ENCODE measurements at regions not wholly inside any gene's neighbourhood (a gene's known extent, or its start where the extent isn't known, plus 50 kb on each side); places are given as distances from the start of the nearest gene placed in this dataset.

GRCh38 chr3:31164381-31164780, 269.9 kb upstream of the GADL1 start:
- H3K36me3 ChIP-seq = no peaks in the 10 kb centered on the region
- no peak for DNase-seq
- no peak for TF ChIP-seq CTCF (IDR thresholded peaks at IDR 0.05)
- no peak overlapping the region for H3K27ac ChIP-seq
- H3K9me3 ChIP-seq = no peaks in the 10 kb centered on the region
- H3K27me3 ChIP-seq = no peaks in the 10 kb centered on the region
- intact Hi-C loops (cut with DNase I; ENCODE audit: low total_unique reads) = no loop called here
- H3K4me1 ChIP-seq = peaks cover 0 to 45% (median 18%) of the 10 kb centered on the region in 4 donors
- no peak overlapping the region for H3K4me3 ChIP-seq

GRCh38 chr3:31165399-31165860, 271.0 kb upstream of the GADL1 start:
- no peak for TF ChIP-seq CTCF (IDR thresholded peaks at IDR 0.05)
- Histone ChIP-seq H3K9me3 (no peaks in the 10 kb centered on the region), H3K4me3 (peak overlapping the region; percentile 5), H3K36me3 (no peaks in the 10 kb centered on the region), H3K4me1 (peaks cover 0 to 46% (median 18%) of the 10 kb centered on the region in 4 donors), H3K27me3 (no peaks in the 10 kb centered on the region), H3K27ac (peak overlapping the region; percentile 54 to 70)
- intact Hi-C loops (cut with DNase I; ENCODE audit: low total_unique reads) = no loop called here
- DNase-seq = no peak

GRCh38 chr3:31166249-31166885, 271.9 kb upstream of the GADL1 start:
- peaks cover 0 to 55% (median 25%) of the 10 kb centered on the region in 4 donors for H3K4me1 ChIP-seq
- intact Hi-C loops (cut with DNase I; ENCODE audit: low total_unique reads) = no loop called here

GRCh38 chr3:31167666-31168065, 273.2 kb upstream of the GADL1 start:
- intact Hi-C loops (cut with DNase I; ENCODE audit: low total_unique reads) = no loop called here
- peak overlapping the region in 1 of 2 donors; percentile 70 for H3K27ac ChIP-seq
- H3K27me3 ChIP-seq = no peaks in the 10 kb centered on the region
- peaks cover 0 to 68% (median 30%) of the 10 kb centered on the region in 4 donors for H3K4me1 ChIP-seq
- TF ChIP-seq CTCF (IDR thresholded peaks at IDR 0.05) = no peak
- no peaks in the 10 kb centered on the region for H3K36me3 ChIP-seq
- H3K9me3 ChIP-seq = no peaks in the 10 kb centered on the region
- H3K4me3 ChIP-seq = no peak overlapping the region
- DNase-seq = no peak

More at GRCh38 chr3:31166249-31166885, 271.9 kb upstream of the GADL1 start:
- peak overlapping the region in 1 of 2 donors; percentile 5 for H3K4me3 ChIP-seq
- H3K27ac ChIP-seq = peak overlapping the region; percentile 30 to 70
- TF ChIP-seq CTCF (IDR thresholded peaks at IDR 0.05) = no peak
- H3K36me3 ChIP-seq = no peaks in the 10 kb centered on the region
- DNase-seq = peak in 1 of 2 donors; percentile 73
- H3K9me3 ChIP-seq = no peaks in the 10 kb centered on the region
- no peaks in the 10 kb centered on the region for H3K27me3 ChIP-seq

- Histone ChIP-seq H3K4me1 (peaks cover 0 to 52% (median 19%) of the 10 kb centered on the region in 4 donors), H3K27me3 (no peaks in the 10 kb centered on the region), H3K4me3 (no peak overlapping the region), H3K9me3 (no peaks in the 10 kb centered on the region), H3K27ac (peak overlapping the region; percentile 32 to 34), H3K36me3 (no peaks in the 10 kb centered on the region)
- TF ChIP-seq CTCF (IDR thresholded peaks at IDR 0.05) = no peak
- intact Hi-C loops (cut with DNase I; ENCODE audit: low total_unique reads) = no loop called here
- no peak for DNase-seq
Measured at GRCh38 chr3:31170932-31171670, 276.6 kb upstream of the GADL1 start.
